Peyer's patch (tissue), 4 donors: ENCODE measurements at regions not wholly inside any gene's neighbourhood (a gene's known extent, or its start where the extent isn't known, plus 50 kb on each side); places are given as distances from the start of the nearest gene placed in this dataset.

Experiments
- POLR2A ChIP-seq, 2 donors: fragments of 450-650 bp; IDR thresholded peaks; one replicate each; pipeline ENCODE4 v1.5.1; 2017; ENCODE audit warnings: antibody characterized with exemption in 2 of 2, mild to moderate bottlenecking in 2 of 2, moderate library complexity in 2 of 2
- TF ChIP-seq, protein P1 (sequence below), 6 experiments: fragments of 450-650 bp in 4 of 6; fragments of 200-600 bp in 2 of 6; sonication (generic) in 1 of 6; IDR thresholded peaks; one replicate each; pipeline ENCODE4 v1.5.1; 2017 to 2019; ENCODE audit warnings: antibody characterized with exemption in 6 of 6, mild to moderate bottlenecking in 3 of 6, moderate library complexity in 1 of 6

DNA sequence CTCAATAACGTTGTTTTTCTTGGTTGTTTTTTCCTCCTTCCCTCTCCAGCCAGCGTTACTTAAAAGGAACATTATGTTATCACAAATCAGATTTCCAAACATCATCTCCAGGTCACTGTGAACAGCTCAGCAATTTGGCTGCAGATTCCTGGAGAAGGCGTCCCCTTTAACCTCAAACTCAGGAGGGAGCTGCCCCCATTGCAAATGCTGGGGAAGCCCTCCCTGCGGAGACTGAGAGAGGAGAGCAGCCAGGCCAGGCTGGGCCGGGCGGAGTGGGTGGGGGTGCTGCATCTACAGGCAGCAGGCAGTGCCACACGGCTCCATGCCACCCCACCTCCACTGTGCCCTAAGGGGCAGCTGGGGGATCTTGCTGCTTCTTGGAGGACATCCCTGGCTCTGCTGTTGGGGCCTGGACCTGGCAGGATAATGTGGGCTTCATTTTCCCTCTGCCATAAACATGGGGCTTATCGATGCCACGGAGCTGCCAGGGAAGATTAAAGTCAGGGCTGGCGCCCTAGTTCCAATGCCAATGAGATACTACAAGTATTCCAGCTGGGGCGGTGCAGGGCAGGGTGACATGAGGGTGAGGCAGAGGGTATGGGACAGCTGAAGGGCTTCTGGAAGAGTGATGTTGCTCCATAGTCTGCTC lies 148.8 kb downstream of the PJA1 start:
- TF ChIP-seq POLR2A (IDR thresholded peaks at IDR 0.05) = no peak
- TF ChIP-seq, protein P1, sequence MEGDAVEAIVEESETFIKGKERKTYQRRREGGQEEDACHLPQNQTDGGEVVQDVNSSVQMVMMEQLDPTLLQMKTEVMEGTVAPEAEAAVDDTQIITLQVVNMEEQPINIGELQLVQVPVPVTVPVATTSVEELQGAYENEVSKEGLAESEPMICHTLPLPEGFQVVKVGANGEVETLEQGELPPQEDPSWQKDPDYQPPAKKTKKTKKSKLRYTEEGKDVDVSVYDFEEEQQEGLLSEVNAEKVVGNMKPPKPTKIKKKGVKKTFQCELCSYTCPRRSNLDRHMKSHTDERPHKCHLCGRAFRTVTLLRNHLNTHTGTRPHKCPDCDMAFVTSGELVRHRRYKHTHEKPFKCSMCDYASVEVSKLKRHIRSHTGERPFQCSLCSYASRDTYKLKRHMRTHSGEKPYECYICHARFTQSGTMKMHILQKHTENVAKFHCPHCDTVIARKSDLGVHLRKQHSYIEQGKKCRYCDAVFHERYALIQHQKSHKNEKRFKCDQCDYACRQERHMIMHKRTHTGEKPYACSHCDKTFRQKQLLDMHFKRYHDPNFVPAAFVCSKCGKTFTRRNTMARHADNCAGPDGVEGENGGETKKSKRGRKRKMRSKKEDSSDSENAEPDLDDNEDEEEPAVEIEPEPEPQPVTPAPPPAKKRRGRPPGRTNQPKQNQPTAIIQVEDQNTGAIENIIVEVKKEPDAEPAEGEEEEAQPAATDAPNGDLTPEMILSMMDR (IDR thresholded peaks at IDR 0.05) = no peak
